ENCODE measurements at regions not wholly inside any gene's neighbourhood (a gene's known extent, or its start where the extent isn't known, plus 50 kb on each side); places are given as distances from the start of the nearest gene placed in this dataset.

- no peaks in the 10 kb centered on the region for H3K27me3 ChIP-seq (ENCODE audit: low read length)
- no peaks in the 10 kb centered on the region for H3K4me1 ChIP-seq (ENCODE audit: low read length)
- no peak for DNase-seq
- no peaks in the 10 kb centered on the region for H3K36me3 ChIP-seq (ENCODE audit: insufficient read depth, low read length)
- no peak overlapping the region for H3K27ac ChIP-seq (ENCODE audit: low read length)
- H3K4me2 ChIP-seq (ENCODE audit: low read depth, low read length, poor library complexity, severe bottlenecking): no peak overlapping the region
- no peaks in the 10 kb centered on the region for H3K79me2 ChIP-seq (ENCODE audit: low read length)
- H4K20me1 ChIP-seq (ENCODE audit: insufficient read depth, low read depth, low read length): no peaks in the 10 kb centered on the region
- no peak overlapping the region for H2AFZ ChIP-seq (ENCODE audit: low read length)
- no peaks in the 10 kb centered on the region for H3K9me2 ChIP-seq (replicated peaks; ENCODE audit: insufficient read depth, low read length)
- H3K9me3 ChIP-seq (ENCODE audit: low read length): peaks cover 19% of the 10 kb centered on the region; the same call in 1 of the 2 replicates
- no peak overlapping the region for H3K4me3 ChIP-seq (ENCODE audit: low read length)
- no peak overlapping the region for H3K9ac ChIP-seq (ENCODE audit: low read length)
Observed at GRCh38 chr1:239731082-239731748, 344.8 kb downstream of the CHRM3 start.

GRCh38 chr1:239732770-239733169, 346.4 kb downstream of the CHRM3 start:
- DNase-seq: no peak
- H3K27ac ChIP-seq (ENCODE audit: low read length): no peak overlapping the region
- H3K36me3 ChIP-seq (ENCODE audit: insufficient read depth, low read length): no peaks in the 10 kb centered on the region
- H3K9ac ChIP-seq (ENCODE audit: low read length): no peak overlapping the region
- no peaks in the 10 kb centered on the region for H3K79me2 ChIP-seq (ENCODE audit: low read length)
- no peaks in the 10 kb centered on the region for H3K9me2 ChIP-seq (replicated peaks; ENCODE audit: insufficient read depth, low read length)
- H3K27me3 ChIP-seq (ENCODE audit: low read length): no peaks in the 10 kb centered on the region
- H3K9me3 ChIP-seq (ENCODE audit: low read length): peaks cover 22% of the 10 kb centered on the region; the same call in 1 of the 2 replicates
- H3K4me3 ChIP-seq (ENCODE audit: low read length): no peak overlapping the region
- no peaks in the 10 kb centered on the region for H4K20me1 ChIP-seq (ENCODE audit: insufficient read depth, low read depth, low read length)
- no peak overlapping the region for H2AFZ ChIP-seq (ENCODE audit: low read length)
- no peak overlapping the region for H3K4me2 ChIP-seq (ENCODE audit: low read depth, low read length, poor library complexity, severe bottlenecking)
- no peaks in the 10 kb centered on the region for H3K4me1 ChIP-seq (ENCODE audit: low read length)

GRCh38 chr1:239733995-239734394, 347.6 kb downstream of the CHRM3 start:
- Histone ChIP-seq H3K9me3 (ENCODE audit: low read length) (peaks cover 17% of the 10 kb centered on the region; the same call in 1 of the 2 replicates), H3K79me2 (ENCODE audit: low read length) (no peaks in the 10 kb centered on the region), H3K9ac (ENCODE audit: low read length) (no peak overlapping the region), H3K27me3 (ENCODE audit: low read length) (no peaks in the 10 kb centered on the region), H3K27ac (ENCODE audit: low read length) (no peak overlapping the region), H4K20me1 (ENCODE audit: insufficient read depth, low read depth, low read length) (no peaks in the 10 kb centered on the region), H3K36me3 (ENCODE audit: insufficient read depth, low read length) (no peaks in the 10 kb centered on the region), H3K4me2 (ENCODE audit: low read depth, low read length, poor library complexity, severe bottlenecking) (no peak overlapping the region), H2AFZ (ENCODE audit: low read length) (no peak overlapping the region), H3K9me2 (replicated peaks; ENCODE audit: insufficient read depth, low read length) (no peaks in the 10 kb centered on the region), H3K4me1 (ENCODE audit: low read length) (no peaks in the 10 kb centered on the region), H3K4me3 (ENCODE audit: low read length) (no peak overlapping the region)
- DNase-seq: no peak

GRCh38 chr1:239735111-239735510, 348.7 kb downstream of the CHRM3 start:
- Histone ChIP-seq H3K27ac (ENCODE audit: low read length) (no peak overlapping the region), H3K9ac (ENCODE audit: low read length) (no peak overlapping the region), H3K36me3 (ENCODE audit: insufficient read depth, low read length) (no peaks in the 10 kb centered on the region), H3K4me3 (ENCODE audit: low read length) (no peak overlapping the region), H4K20me1 (ENCODE audit: insufficient read depth, low read depth, low read length) (no peaks in the 10 kb centered on the region), H3K79me2 (ENCODE audit: low read length) (no peaks in the 10 kb centered on the region), H3K4me1 (ENCODE audit: low read length) (no peaks in the 10 kb centered on the region), H2AFZ (ENCODE audit: low read length) (no peak overlapping the region), H3K9me3 (ENCODE audit: low read length) (peaks cover 22% of the 10 kb centered on the region; the same call in 1 of the 2 replicates), H3K4me2 (ENCODE audit: low read depth, low read length, poor library complexity, severe bottlenecking) (no peak overlapping the region), H3K27me3 (ENCODE audit: low read length) (no peaks in the 10 kb centered on the region), H3K9me2 (replicated peaks; ENCODE audit: insufficient read depth, low read length) (no peaks in the 10 kb centered on the region)
- DNase-seq: no peak

- no peak overlapping the region for H3K4me2 ChIP-seq (ENCODE audit: low read depth, low read length, poor library complexity, severe bottlenecking)
- H3K27me3 ChIP-seq (ENCODE audit: low read length): no peaks in the 10 kb centered on the region
- no peaks in the 10 kb centered on the region for H3K4me1 ChIP-seq (ENCODE audit: low read length)
- H3K79me2 ChIP-seq (ENCODE audit: low read length): no peaks in the 10 kb centered on the region
- DNase-seq: no peak
- H2AFZ ChIP-seq (ENCODE audit: low read length): no peak overlapping the region
- H3K36me3 ChIP-seq (ENCODE audit: insufficient read depth, low read length): no peaks in the 10 kb centered on the region
- no peaks in the 10 kb centered on the region for H3K9me2 ChIP-seq (replicated peaks; ENCODE audit: insufficient read depth, low read length)
- no peak overlapping the region for H3K9ac ChIP-seq (ENCODE audit: low read length)
- H3K9me3 ChIP-seq (ENCODE audit: low read length): peaks cover 24% of the 10 kb centered on the region
- H3K27ac ChIP-seq (ENCODE audit: low read length): no peak overlapping the region
- no peak overlapping the region for H3K4me3 ChIP-seq (ENCODE audit: low read length)
- no peaks in the 10 kb centered on the region for H4K20me1 ChIP-seq (ENCODE audit: insufficient read depth, low read depth, low read length)
Observed at GRCh38 chr1:239736479-239736878, 350.1 kb downstream of the CHRM3 start.

GRCh38 chr1:239739375-239739774, 352.3 kb upstream of the FMN2 start:
- H3K4me1 ChIP-seq (ENCODE audit: low read length): no peaks in the 10 kb centered on the region
- no peaks in the 10 kb centered on the region for H4K20me1 ChIP-seq (ENCODE audit: insufficient read depth, low read depth, low read length)
- no peaks in the 10 kb centered on the region for H3K27me3 ChIP-seq (ENCODE audit: low read length)
- DNase-seq: no peak
- H3K79me2 ChIP-seq (ENCODE audit: low read length): no peaks in the 10 kb centered on the region
- no peak overlapping the region for H3K4me2 ChIP-seq (ENCODE audit: low read depth, low read length, poor library complexity, severe bottlenecking)
- H3K9ac ChIP-seq (ENCODE audit: low read length): no peak overlapping the region
- no peak overlapping the region for H3K4me3 ChIP-seq (ENCODE audit: low read length)
- no peaks in the 10 kb centered on the region for H3K36me3 ChIP-seq (ENCODE audit: insufficient read depth, low read length)
- H2AFZ ChIP-seq (ENCODE audit: low read length): no peak overlapping the region
- peaks cover 20% of the 10 kb centered on the region for H3K9me3 ChIP-seq (ENCODE audit: low read length)
- no peaks in the 10 kb centered on the region for H3K9me2 ChIP-seq (replicated peaks; ENCODE audit: insufficient read depth, low read length)
- no peak overlapping the region for H3K27ac ChIP-seq (ENCODE audit: low read length)

- Histone ChIP-seq H3K79me2 (ENCODE audit: low read length) (no peaks in the 10 kb centered on the region), H3K4me2 (ENCODE audit: low read depth, low read length, poor library complexity, severe bottlenecking) (no peak overlapping the region), H3K9ac (ENCODE audit: low read length) (no peak overlapping the region), H3K27ac (ENCODE audit: low read length) (no peak overlapping the region), H2AFZ (ENCODE audit: low read length) (no peak overlapping the region), H3K4me1 (ENCODE audit: low read length) (no peaks in the 10 kb centered on the region), H3K9me2 (replicated peaks; ENCODE audit: insufficient read depth, low read length) (no peaks in the 10 kb centered on the region), H3K27me3 (ENCODE audit: low read length) (no peaks in the 10 kb centered on the region), H4K20me1 (ENCODE audit: insufficient read depth, low read depth, low read length) (no peaks in the 10 kb centered on the region), H3K9me3 (ENCODE audit: low read length) (peaks cover 20% of the 10 kb centered on the region), H3K36me3 (ENCODE audit: insufficient read depth, low read length) (no peaks in the 10 kb centered on the region), H3K4me3 (ENCODE audit: low read length) (no peak overlapping the region)
- DNase-seq: no peak
Observed at GRCh38 chr1:239739919-239740318, 351.8 kb upstream of the FMN2 start.

GRCh38 chr1:239742416-239743109, 349.1 kb upstream of the FMN2 start:
- no peak for DNase-seq
- H2AFZ ChIP-seq (ENCODE audit: low read length): no peak overlapping the region
- no peaks in the 10 kb centered on the region for H4K20me1 ChIP-seq (ENCODE audit: insufficient read depth, low read depth, low read length)
- no peaks in the 10 kb centered on the region for H3K79me2 ChIP-seq (ENCODE audit: low read length)
- no peak overlapping the region for H3K4me3 ChIP-seq (ENCODE audit: low read length)
- H3K9ac ChIP-seq (ENCODE audit: low read length): no peak overlapping the region
- H3K27me3 ChIP-seq (ENCODE audit: low read length): no peaks in the 10 kb centered on the region
- peaks cover 14% of the 10 kb centered on the region for H3K9me3 ChIP-seq (ENCODE audit: low read length)
- H3K9me2 ChIP-seq (replicated peaks; ENCODE audit: insufficient read depth, low read length): no peaks in the 10 kb centered on the region
- no peak overlapping the region for H3K4me2 ChIP-seq (ENCODE audit: low read depth, low read length, poor library complexity, severe bottlenecking)
- no peak overlapping the region for H3K27ac ChIP-seq (ENCODE audit: low read length)
- H3K36me3 ChIP-seq (ENCODE audit: insufficient read depth, low read length): no peaks in the 10 kb centered on the region
- H3K4me1 ChIP-seq (ENCODE audit: low read length): no peaks in the 10 kb centered on the region
